ENCODE measurements at regions not wholly inside any gene's neighbourhood (a gene's known extent, or its start where the extent isn't known, plus 50 kb on each side); places are given as distances from the start of the nearest gene placed in this dataset.
"Not testable (repeated sequence)": the region's sequence is repeated elsewhere in the genome, so short reads cannot be mapped to it uniquely, and the experiment has no call there.

DNA sequence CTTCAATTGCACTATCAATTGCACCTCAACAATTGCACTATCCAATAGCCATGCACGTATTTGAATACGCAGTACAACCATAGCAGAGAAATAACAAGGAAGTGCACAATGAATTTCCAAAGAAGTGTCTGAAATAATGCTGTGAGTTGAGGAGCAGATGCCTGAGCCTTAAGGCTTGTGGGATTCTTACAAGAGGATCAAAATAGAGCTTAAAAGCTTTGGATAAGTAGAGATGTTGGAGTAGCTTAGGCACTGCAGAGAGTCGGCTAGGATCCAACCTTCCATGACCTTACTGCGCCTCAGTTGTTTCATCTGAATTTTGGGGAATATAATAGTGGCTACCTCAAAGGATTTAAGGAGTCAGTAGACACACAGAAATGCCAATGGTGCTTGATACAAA, 196.1 kb upstream of the FLRT2 start:
- Histone ChIP-seq H3K4me1 (ENCODE audit: control insufficient read depth, insufficient read depth, low read length) (no peaks in the 10 kb centered on the region), H3K4me3 (ENCODE audit: low read length in 2 of 2) (no peak overlapping the region), H3K36me3 (ENCODE audit: control insufficient read depth in 2 of 2, insufficient read depth in 2 of 2, low read length in 2 of 2) (no peaks in the 10 kb centered on the region), H3K27ac (ENCODE audit: low read length) (no peak overlapping the region), H3K27me3 (ENCODE audit: control insufficient read depth in 1 of 2, insufficient read depth in 2 of 2, low read length in 2 of 2) (no peaks in the 10 kb centered on the region), H3K9ac (ENCODE audit: low read length in 2 of 2) (no peak overlapping the region), H3K9me3 (ENCODE audit: control insufficient read depth in 2 of 2, low read length in 2 of 2) (no peaks in the 10 kb centered on the region)

DNA sequence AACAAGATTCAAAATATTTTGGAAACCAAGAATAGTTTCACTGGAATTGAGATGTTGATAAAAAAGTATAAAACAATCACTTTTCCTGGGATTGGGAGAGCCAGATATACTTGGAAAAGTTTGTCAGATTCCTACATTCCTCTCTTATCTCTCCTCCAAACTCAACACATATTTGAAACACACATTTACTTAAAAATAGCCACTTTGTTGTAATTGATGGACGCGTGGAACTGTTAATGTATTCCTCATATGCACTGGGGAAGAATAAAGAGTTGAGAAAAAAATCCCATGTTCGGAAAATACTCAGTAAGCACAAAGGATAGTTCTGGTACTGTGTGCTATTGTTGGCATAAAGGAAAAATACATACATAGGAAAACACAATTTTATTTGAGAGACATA, 195.6 kb upstream of the FLRT2 start:
- Histone ChIP-seq H3K4me1 (ENCODE audit: control insufficient read depth, insufficient read depth, low read length) (no peaks in the 10 kb centered on the region), H3K27me3 (ENCODE audit: control insufficient read depth in 1 of 2, insufficient read depth in 2 of 2, low read length in 2 of 2) (no peaks in the 10 kb centered on the region), H3K9me3 (ENCODE audit: control insufficient read depth in 2 of 2, low read length in 2 of 2) (no peaks in the 10 kb centered on the region)

DNA sequence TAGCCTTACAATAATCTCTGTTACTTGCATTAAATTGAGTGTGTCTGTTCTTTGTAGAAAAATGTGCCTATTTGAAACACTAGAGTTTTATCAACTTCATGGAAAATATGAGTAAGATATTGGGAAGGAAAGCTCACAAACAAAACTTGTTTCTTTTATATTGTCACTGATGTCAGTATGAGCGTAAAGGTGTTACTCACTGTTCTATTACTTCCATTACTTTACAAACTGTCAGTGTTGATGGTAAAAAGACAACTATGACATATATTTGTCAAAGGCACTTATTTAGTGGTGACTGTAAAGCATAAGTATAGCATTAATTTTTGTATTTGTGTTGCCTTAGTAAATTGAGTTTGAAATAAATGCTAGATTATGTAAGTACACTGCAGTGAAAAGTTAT, 193.7 kb upstream of the FLRT2 start:
- Histone ChIP-seq H3K4me1 (ENCODE audit: control insufficient read depth, insufficient read depth, low read length) (no peaks in the 10 kb centered on the region), H3K36me3 (ENCODE audit: control insufficient read depth in 2 of 2, insufficient read depth in 2 of 2, low read length in 2 of 2) (no peaks in the 10 kb centered on the region), H3K9ac (ENCODE audit: low read length in 2 of 2) (no peak overlapping the region), H3K9me3 (ENCODE audit: control insufficient read depth in 2 of 2, low read length in 2 of 2) (no peaks in the 10 kb centered on the region), H3K4me3 (ENCODE audit: low read length in 2 of 2) (no peak overlapping the region), H3K27me3 (ENCODE audit: control insufficient read depth in 1 of 2, insufficient read depth in 2 of 2, low read length in 2 of 2) (no peaks in the 10 kb centered on the region), H3K27ac (ENCODE audit: low read length) (no peak overlapping the region)

More for the DNA sequence above, 195.6 kb upstream of the FLRT2 start:
- Histone ChIP-seq H3K27ac (ENCODE audit: low read length) (no peak overlapping the region), H3K4me3 (ENCODE audit: low read length in 2 of 2) (no peak overlapping the region), H3K9ac (ENCODE audit: low read length in 2 of 2) (no peak overlapping the region), H3K36me3 (ENCODE audit: control insufficient read depth in 2 of 2, insufficient read depth in 2 of 2, low read length in 2 of 2) (no peaks in the 10 kb centered on the region)

DNA sequence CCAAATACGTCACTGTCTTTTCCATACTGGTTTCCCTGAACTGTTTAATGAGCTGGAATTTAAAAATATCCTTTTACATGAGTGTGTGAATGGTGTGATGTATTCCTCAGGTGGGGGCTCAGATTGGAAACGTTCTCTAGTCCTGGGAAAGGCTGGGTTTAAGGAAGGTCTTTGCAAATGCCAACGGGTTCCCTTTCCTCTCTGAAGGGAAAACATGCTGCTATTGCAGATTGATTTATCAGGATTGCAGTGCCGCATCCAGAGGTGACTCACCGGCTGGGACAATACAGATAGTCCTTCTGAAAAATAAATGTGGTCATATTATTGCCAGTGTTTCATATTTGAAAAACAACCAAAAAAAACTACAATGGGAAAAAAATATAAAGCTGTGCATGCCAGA, 193.1 kb upstream of the FLRT2 start:
- H3K9me3 ChIP-seq (ENCODE audit: control insufficient read depth in 2 of 2, low read length in 2 of 2), result no peaks in the 10 kb centered on the region
- no peaks in the 10 kb centered on the region for H3K4me1 ChIP-seq (ENCODE audit: control insufficient read depth, insufficient read depth, low read length)
- no peak overlapping the region for H3K27ac ChIP-seq (ENCODE audit: low read length)
- H3K9ac ChIP-seq (ENCODE audit: low read length in 2 of 2), result no peak overlapping the region
- no peaks in the 10 kb centered on the region for H3K36me3 ChIP-seq (ENCODE audit: control insufficient read depth in 2 of 2, insufficient read depth in 2 of 2, low read length in 2 of 2)
- H3K4me3 ChIP-seq (ENCODE audit: low read length in 2 of 2), result no peak overlapping the region
- no peaks in the 10 kb centered on the region for H3K27me3 ChIP-seq (ENCODE audit: control insufficient read depth in 1 of 2, insufficient read depth in 2 of 2, low read length in 2 of 2)

DNA sequence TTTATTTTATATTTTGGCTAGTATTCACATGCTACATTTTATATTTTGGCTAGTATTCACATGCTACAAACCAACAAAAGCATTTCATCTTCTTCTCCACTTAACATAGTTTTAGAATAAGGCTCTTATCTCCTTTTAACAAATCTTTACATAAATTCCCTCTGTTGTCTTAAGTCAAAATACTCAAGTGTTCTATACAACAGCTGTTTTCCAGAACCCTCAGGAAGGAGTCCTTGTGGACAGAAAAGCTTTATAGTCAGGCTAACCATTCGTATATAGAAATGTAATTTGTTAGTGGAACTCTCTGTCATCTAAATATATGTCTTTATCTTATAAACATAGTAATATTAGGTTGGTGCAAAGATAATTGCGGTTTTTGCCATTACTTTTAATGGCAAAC, 191.0 kb upstream of the FLRT2 start:
- H3K27me3 ChIP-seq (ENCODE audit: control insufficient read depth in 1 of 2, insufficient read depth in 2 of 2, low read length in 2 of 2), result no peaks in the 10 kb centered on the region
- no peaks in the 10 kb centered on the region for H3K4me1 ChIP-seq (ENCODE audit: control insufficient read depth, insufficient read depth, low read length)
- H3K9me3 ChIP-seq (ENCODE audit: control insufficient read depth in 2 of 2, low read length in 2 of 2), result no peaks in the 10 kb centered on the region
- H3K36me3 ChIP-seq (ENCODE audit: control insufficient read depth in 2 of 2, insufficient read depth in 2 of 2, low read length in 2 of 2), result no peaks in the 10 kb centered on the region
- H3K9ac ChIP-seq (ENCODE audit: low read length in 2 of 2), result no peak overlapping the region
- no peak overlapping the region for H3K27ac ChIP-seq (ENCODE audit: low read length)
- H3K4me3 ChIP-seq (ENCODE audit: low read length in 2 of 2), result no peak overlapping the region

DNA sequence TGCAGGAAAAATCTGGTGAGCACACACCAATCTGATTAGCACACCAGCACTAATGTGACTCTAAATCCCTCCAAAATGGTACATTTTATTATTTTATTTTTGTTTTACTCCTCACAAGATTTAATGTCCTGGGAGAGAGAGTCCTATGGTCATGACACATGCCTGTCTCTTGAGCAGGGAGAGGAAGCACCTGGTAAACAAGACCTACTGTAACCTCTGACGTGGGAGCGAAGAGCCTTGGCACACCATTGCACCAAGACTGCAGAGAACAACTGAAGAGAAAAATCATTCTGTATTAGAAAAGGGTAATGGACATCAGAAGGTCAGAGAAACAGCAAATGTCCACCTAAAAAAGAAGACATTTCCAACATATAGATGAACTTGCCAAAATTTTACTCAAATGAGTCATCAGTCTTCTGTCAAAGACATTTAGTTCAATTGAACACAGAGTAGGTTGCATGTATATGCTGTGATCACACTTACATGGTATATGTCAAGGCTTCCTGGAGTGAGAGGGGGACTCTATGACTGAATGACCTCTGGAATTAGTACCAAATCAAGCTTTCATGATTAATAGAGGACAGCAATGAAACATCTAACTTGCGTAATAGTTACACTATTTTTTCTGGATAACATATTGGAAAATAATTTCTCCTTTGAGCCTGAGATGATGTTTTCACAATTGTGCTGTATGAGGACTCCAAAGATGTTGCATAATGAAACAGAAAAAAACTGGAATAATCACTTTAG, 186.9 kb upstream of the FLRT2 start:
- H3K4me1 ChIP-seq (ENCODE audit: control insufficient read depth, insufficient read depth, low read length), result no peaks in the 10 kb centered on the region
- no peaks in the 10 kb centered on the region for H3K9me3 ChIP-seq (ENCODE audit: control insufficient read depth in 2 of 2, low read length in 2 of 2)
- H3K36me3 ChIP-seq (ENCODE audit: control insufficient read depth in 2 of 2, insufficient read depth in 2 of 2, low read length in 2 of 2), result no peaks in the 10 kb centered on the region
- no peak overlapping the region for H3K27ac ChIP-seq (ENCODE audit: low read length)
- no peaks in the 10 kb centered on the region for H3K27me3 ChIP-seq (ENCODE audit: control insufficient read depth in 1 of 2, insufficient read depth in 2 of 2, low read length in 2 of 2)
- H3K9ac ChIP-seq (ENCODE audit: low read length in 2 of 2), result no peak overlapping the region
- no peak overlapping the region for H3K4me3 ChIP-seq (ENCODE audit: low read length in 2 of 2)

DNA sequence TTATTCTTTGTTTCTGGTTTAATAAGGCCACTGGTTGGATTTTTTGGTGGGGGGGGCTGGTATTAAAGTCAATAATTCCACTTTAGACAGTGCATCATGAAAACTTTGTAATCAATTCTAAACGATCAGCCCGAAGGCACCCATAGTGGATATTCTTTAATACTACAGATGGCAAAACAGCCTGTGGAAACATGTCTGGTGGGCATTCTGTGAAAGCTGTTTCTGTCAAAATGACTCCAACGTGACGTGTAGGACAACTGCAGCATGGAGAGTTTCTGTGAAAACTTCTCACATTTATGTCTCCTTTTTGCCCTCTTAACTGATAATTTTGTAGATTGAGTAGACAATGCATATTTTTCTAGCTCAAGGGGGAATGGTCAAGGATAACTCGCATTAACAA, 185.8 kb upstream of the FLRT2 start:
- Histone ChIP-seq H3K4me1 (ENCODE audit: control insufficient read depth, insufficient read depth, low read length) (no peaks in the 10 kb centered on the region), H3K27me3 (ENCODE audit: control insufficient read depth in 1 of 2, insufficient read depth in 2 of 2, low read length in 2 of 2) (no peaks in the 10 kb centered on the region), H3K9me3 (ENCODE audit: control insufficient read depth in 2 of 2, low read length in 2 of 2) (no peaks in the 10 kb centered on the region), H3K36me3 (ENCODE audit: control insufficient read depth in 2 of 2, insufficient read depth in 2 of 2, low read length in 2 of 2) (no peaks in the 10 kb centered on the region), H3K4me3 (ENCODE audit: low read length in 2 of 2) (no peak overlapping the region), H3K27ac (ENCODE audit: low read length) (no peak overlapping the region), H3K9ac (ENCODE audit: low read length in 2 of 2) (no peak overlapping the region)

DNA sequence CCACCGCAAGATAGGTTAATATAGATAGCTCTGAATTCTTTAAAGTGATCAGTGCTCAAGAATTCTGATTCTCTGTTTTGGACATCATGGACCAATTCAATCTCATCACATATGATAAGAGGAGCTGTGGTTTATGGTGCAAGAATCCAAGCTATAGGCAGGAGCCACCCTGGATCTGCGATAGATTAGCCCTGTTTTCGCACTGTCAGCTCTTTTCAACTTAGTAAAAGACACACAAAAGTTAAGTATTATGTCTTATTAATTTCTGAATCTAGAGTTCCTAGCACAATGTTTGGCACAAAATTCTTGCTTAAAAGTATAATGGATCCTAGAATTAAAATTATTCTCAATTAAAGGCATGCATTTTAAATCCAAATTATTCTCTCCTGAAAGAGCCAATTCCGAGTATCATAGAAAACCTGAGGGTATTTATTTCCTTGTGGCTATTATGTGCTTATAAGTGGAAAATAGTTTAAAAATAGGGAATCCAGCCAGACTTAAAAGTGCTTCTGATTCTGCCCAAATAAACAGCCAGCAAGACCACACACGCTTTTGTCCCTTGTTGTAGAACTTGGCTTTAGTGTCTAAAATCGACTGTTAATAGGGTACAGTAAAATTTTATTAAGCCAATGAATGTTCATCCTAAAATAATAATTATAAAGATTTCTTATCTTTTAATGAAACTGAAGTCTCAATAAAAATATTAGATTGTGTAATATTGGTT, 184.9 kb upstream of the FLRT2 start:
- H3K4me3 ChIP-seq (ENCODE audit: low read length in 2 of 2), result no peak overlapping the region
- H3K4me1 ChIP-seq (ENCODE audit: control insufficient read depth, insufficient read depth, low read length), result no peaks in the 10 kb centered on the region
- H3K9me3 ChIP-seq (ENCODE audit: control insufficient read depth in 2 of 2, low read length in 2 of 2), result no peaks in the 10 kb centered on the region
- H3K9ac ChIP-seq (ENCODE audit: low read length in 2 of 2), result no peak overlapping the region
- no peaks in the 10 kb centered on the region for H3K27me3 ChIP-seq (ENCODE audit: control insufficient read depth in 1 of 2, insufficient read depth in 2 of 2, low read length in 2 of 2)
- H3K36me3 ChIP-seq (ENCODE audit: control insufficient read depth in 2 of 2, insufficient read depth in 2 of 2, low read length in 2 of 2), result no peaks in the 10 kb centered on the region
- no peak overlapping the region for H3K27ac ChIP-seq (ENCODE audit: low read length)

DNA sequence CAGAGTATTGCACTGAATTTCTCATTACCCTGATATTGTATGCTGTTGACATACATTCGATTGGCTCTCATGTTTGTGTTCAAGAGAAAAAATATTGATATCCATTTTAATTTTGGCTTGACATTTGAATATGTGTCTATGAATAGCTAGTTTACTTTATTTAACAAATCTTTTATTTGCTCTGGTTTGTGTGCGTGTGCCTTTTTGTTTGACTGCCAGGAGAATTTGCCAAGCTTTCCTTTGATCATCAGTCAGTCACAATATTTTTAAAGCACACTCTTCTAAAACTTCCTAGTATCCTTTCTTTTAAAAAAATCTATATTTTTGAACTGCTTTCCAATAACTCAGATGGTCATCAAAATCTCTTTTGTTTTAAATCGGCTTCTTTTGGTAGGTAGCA, 179.3 kb upstream of the FLRT2 start:
- H3K27ac ChIP-seq (ENCODE audit: low read length), result no peak overlapping the region
- H3K4me3 ChIP-seq (ENCODE audit: low read length in 2 of 2), result no peak overlapping the region
- no peak overlapping the region for H3K9ac ChIP-seq (ENCODE audit: low read length in 2 of 2)
- H3K4me1 ChIP-seq (ENCODE audit: control insufficient read depth, insufficient read depth, low read length), result no peaks in the 10 kb centered on the region
- no peaks in the 10 kb centered on the region for H3K27me3 ChIP-seq (ENCODE audit: control insufficient read depth in 1 of 2, insufficient read depth in 2 of 2, low read length in 2 of 2)
- no peaks in the 10 kb centered on the region for H3K9me3 ChIP-seq (ENCODE audit: control insufficient read depth in 2 of 2, low read length in 2 of 2)
- no peaks in the 10 kb centered on the region for H3K36me3 ChIP-seq (ENCODE audit: control insufficient read depth in 2 of 2, insufficient read depth in 2 of 2, low read length in 2 of 2)

DNA sequence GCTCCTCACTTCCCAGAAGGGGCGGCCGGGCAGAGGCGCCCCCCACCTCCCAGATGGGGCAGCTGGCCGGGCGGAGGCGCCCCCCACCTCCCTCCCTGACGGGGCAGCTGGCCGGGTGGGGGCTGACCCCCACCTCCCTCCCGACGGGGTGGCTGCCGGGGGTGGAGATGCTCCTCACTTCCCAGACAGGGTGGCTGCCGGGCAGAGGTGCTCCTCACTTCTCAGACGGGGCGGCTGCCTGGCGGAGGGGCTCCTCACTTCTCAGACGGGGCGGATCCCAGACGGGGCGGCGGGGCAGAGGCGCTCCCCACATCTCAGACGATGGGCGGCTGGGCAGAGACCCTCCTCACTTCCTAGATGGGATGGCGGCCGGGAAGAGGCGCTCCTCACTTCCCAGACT, 177.4 kb upstream of the FLRT2 start:
- H3K4me1 ChIP-seq (ENCODE audit: control insufficient read depth, insufficient read depth, low read length); H3K9ac ChIP-seq (ENCODE audit: low read length in 2 of 2); H3K27me3 ChIP-seq (ENCODE audit: control insufficient read depth in 1 of 2, insufficient read depth in 2 of 2, low read length in 2 of 2); H3K9me3 ChIP-seq (ENCODE audit: control insufficient read depth in 2 of 2, low read length in 2 of 2); H3K4me3 ChIP-seq (ENCODE audit: low read length in 2 of 2); H3K36me3 ChIP-seq (ENCODE audit: control insufficient read depth in 2 of 2, insufficient read depth in 2 of 2, low read length in 2 of 2); H3K27ac ChIP-seq (ENCODE audit: low read length): not testable (repeated sequence)

DNA sequence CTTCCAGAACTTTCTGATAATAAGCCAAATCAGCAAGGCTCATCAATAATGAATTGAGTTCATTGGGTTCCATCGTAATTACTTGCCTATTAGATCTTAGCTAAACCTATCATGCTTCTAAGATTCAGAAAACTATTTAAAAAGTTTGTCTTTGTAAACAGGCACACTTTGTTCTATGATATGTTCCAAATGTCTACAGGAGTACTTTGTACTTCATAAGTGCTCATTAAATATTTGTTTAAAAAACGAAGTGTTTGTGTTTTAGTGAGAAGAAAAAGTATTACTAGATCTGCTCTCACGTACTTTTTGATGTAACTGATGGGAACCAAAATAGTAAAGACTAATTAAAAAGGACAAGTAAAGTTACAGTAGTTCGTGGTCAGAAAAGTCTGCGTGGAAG, 172.8 kb upstream of the FLRT2 start:
- Histone ChIP-seq H3K27me3 (ENCODE audit: control insufficient read depth in 1 of 2, insufficient read depth in 2 of 2, low read length in 2 of 2) (no peaks in the 10 kb centered on the region), H3K9ac (ENCODE audit: low read length in 2 of 2) (no peak overlapping the region), H3K36me3 (ENCODE audit: control insufficient read depth in 2 of 2, insufficient read depth in 2 of 2, low read length in 2 of 2) (no peaks in the 10 kb centered on the region), H3K4me3 (ENCODE audit: low read length in 2 of 2) (no peak overlapping the region), H3K9me3 (ENCODE audit: control insufficient read depth in 2 of 2, low read length in 2 of 2) (no peaks in the 10 kb centered on the region), H3K4me1 (ENCODE audit: control insufficient read depth, insufficient read depth, low read length) (no peaks in the 10 kb centered on the region), H3K27ac (ENCODE audit: low read length) (no peak overlapping the region)
